K562 (cell line): ENCODE measurements at regions not wholly inside any gene's neighbourhood (a gene's known extent, or its start where the extent isn't known, plus 50 kb on each side); places are given as distances from the start of the nearest gene placed in this dataset.

ENCODE experiments used
- CBX8 ChIP-seq: fragments of 200-600 bp; sonication (generic); IDR thresholded peaks from 2 replicates; pipeline ENCODE4 v1.6.1; 2012; ENCODE audit warnings: borderline replicate concordance, mixed run types, low read depth, mild to moderate bottlenecking, moderate library complexity, mixed read lengths, low read length, control low read depth, inconsistent platforms; ENCODE audit not compliant: poor library complexity, severe bottlenecking; ENCODE audit errors: extremely low read depth
- CC2D1A ChIP-seq: fragments of 450-650 bp; IDR thresholded peaks from 2 replicates; pipeline ENCODE4 v1.6.1; 2017; ENCODE audit warnings: mild to moderate bottlenecking
- CHCHD3 ChIP-seq: fragments of 250-450 bp; sonication (Bioruptor Pico); IDR thresholded peaks from 2 replicates; pipeline ENCODE4 v2.1.2; 2022; ENCODE audit warnings: mild to moderate bottlenecking
- TEAD4 ChIP-seq, 2 experiments: sonication (generic) in 1 of 2; formaldehyde crosslinking in 1 of 2; IDR thresholded peaks; 2 replicates each; pipeline versions ENCODE4 v1.6.1 to v1.8.0; 2012 to 2022; ENCODE audit warnings: borderline replicate concordance in 1 of 2, inconsistent platforms in 1 of 2, low read length in 1 of 2, mild to moderate bottlenecking in 1 of 2, missing genetic modification reagents in 1 of 2
- TF ChIP-seq, protein P1 (sequence below), 2 experiments: fragments of 450-650 bp in 1 of 2; sonication (generic) in 1 of 2; formaldehyde crosslinking in 1 of 2; IDR thresholded peaks; 2 replicates each; pipeline versions ENCODE4 v1.7.1 to v1.9.0; 2016 to 2022; ENCODE audit warnings: inconsistent platforms in 1 of 2, mild to moderate bottlenecking in 1 of 2, missing genetic modification reagents in 1 of 2
- TF ChIP-seq, protein P2 (sequence below): sonication (generic); formaldehyde crosslinking; IDR thresholded peaks from 2 replicates; pipeline ENCODE4 v1.8.1; 2023; ENCODE audit warnings: mild to moderate bottlenecking, missing genetic modification reagents

DNA sequence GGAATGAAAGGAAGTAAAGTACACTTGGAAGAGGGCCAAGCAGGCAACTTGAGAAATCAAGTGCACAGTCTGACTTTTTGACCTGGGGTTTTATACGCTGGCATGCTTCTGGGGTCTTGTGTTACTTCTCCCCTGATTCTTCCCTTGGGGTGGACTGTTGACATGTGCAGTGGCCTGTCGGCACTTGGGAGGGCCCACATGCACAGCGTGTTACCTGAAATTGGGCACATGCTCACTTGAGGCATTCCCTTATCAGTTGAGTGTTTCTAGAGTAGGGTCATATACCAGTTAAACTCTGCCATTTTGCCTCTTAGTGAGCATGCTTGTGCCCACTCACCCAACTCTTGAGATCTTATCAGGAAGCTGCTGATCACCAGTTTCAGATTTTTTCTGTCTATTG is 329.1 kb upstream of the SOX2 start (continued):
- TF ChIP-seq, protein P1, sequence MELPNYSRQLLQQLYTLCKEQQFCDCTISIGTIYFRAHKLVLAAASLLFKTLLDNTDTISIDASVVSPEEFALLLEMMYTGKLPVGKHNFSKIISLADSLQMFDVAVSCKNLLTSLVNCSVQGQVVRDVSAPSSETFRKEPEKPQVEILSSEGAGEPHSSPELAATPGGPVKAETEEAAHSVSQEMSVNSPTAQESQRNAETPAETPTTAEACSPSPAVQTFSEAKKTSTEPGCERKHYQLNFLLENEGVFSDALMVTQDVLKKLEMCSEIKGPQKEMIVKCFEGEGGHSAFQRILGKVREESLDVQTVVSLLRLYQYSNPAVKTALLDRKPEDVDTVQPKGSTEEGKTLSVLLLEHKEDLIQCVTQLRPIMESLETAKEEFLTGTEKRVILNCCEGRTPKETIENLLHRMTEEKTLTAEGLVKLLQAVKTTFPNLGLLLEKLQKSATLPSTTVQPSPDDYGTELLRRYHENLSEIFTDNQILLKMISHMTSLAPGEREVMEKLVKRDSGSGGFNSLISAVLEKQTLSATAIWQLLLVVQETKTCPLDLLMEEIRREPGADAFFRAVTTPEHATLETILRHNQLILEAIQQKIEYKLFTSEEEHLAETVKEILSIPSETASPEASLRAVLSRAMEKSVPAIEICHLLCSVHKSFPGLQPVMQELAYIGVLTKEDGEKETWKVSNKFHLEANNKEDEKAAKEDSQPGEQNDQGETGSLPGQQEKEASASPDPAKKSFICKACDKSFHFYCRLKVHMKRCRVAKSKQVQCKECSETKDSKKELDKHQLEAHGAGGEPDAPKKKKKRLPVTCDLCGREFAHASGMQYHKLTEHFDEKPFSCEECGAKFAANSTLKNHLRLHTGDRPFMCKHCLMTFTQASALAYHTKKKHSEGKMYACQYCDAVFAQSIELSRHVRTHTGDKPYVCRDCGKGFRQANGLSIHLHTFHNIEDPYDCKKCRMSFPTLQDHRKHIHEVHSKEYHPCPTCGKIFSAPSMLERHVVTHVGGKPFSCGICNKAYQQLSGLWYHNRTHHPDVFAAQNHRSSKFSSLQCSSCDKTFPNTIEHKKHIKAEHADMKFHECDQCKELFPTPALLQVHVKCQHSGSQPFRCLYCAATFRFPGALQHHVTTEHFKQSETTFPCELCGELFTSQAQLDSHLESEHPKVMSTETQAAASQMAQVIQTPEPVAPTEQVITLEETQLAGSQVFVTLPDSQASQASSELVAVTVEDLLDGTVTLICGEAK (IDR thresholded peaks at IDR 0.05), result no peak
- TF ChIP-seq, protein P1 (CRISPR knock-in tag; IDR thresholded peaks at IDR 0.05), result no peak
- TF ChIP-seq, protein P2, sequence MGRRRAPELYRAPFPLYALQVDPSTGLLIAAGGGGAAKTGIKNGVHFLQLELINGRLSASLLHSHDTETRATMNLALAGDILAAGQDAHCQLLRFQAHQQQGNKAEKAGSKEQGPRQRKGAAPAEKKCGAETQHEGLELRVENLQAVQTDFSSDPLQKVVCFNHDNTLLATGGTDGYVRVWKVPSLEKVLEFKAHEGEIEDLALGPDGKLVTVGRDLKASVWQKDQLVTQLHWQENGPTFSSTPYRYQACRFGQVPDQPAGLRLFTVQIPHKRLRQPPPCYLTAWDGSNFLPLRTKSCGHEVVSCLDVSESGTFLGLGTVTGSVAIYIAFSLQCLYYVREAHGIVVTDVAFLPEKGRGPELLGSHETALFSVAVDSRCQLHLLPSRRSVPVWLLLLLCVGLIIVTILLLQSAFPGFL, result no peak
- TF ChIP-seq TEAD4 (IDR thresholded peaks at IDR 0.05; ENCODE audit: low read length) (no peak), TEAD4 (CRISPR knock-in tag; IDR thresholded peaks at IDR 0.05; ENCODE audit: borderline replicate concordance) (no peak), CHCHD3 (no peak), CC2D1A (no peak), CBX8 (no peak)
